IPS DF 4.7 (cell line): ENCODE measurements at regions not wholly inside any gene's neighbourhood (a gene's known extent, or its start where the extent isn't known, plus 50 kb on each side); places are given as distances from the start of the nearest gene placed in this dataset.
"Not testable (repeated sequence)": the region's sequence is repeated elsewhere in the genome, so short reads cannot be mapped to it uniquely, and the experiment has no call there.

Source experiments
- DNase-seq: peaks from one replicate; pipeline ENCODE4 v3.0.0-alpha.2; 2013; ENCODE audit warnings: low spot score; ENCODE audit errors: extremely low read depth

DNA sequence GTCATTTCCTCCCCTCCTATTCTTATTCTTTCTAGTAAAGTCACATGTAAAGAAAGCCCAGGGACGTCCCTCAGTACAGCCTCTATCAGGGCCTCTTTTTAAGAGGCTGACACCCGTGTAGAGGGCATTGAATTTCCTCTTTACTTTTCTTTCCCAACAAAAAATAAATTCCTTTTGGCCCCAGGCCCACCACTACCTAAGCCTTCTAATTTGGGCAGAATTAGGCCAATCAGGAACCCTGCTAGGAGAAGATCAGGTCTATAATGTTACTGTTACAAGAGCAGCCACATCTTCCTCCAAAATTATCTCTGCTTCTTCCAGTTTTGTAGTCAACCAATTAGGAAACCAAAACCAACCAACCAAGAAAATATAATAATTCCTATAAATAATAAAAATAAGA is 189.6 kb upstream of the NREP start:
- DNase-seq, result no peak

- DNase-seq, result no peak
These were observed 188.5 kb upstream of the NREP start for GRCh38 chr5:111945535-111945934.

DNA sequence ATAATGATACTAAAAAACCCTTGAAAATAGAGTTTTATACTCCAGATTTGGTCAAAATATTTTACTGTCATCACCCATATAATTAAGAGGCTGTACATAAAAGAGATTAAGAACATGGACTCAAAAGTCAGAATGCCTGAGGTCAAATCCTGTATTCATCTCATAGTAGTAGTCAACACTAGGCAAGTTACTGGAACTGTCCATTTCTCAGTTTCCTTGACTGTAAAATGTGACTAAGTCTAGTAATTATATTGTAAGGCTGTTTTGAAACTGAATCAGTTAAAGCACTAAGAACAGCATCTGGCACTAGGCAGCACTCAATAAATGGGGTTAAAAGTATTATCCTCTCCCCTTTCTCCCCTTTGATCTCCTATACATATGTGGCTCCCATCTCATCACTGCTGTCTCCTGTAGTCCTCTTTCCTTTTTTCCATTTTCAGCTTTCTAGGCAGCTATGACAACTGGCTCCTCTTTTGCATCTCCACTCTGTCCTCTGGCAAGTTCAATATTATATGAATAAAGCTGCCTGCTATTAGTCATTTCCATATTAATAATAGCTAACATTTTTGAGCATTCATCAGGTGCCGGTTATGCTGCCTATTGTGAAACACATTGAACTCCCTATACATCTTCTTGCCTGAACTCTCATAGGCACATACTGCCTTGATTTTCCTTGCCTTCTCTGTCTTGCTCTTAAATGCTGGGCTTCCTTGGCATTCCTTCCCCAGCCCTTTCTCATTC is 185.8 kb upstream of the NREP start:
- no peak for DNase-seq

DNA sequence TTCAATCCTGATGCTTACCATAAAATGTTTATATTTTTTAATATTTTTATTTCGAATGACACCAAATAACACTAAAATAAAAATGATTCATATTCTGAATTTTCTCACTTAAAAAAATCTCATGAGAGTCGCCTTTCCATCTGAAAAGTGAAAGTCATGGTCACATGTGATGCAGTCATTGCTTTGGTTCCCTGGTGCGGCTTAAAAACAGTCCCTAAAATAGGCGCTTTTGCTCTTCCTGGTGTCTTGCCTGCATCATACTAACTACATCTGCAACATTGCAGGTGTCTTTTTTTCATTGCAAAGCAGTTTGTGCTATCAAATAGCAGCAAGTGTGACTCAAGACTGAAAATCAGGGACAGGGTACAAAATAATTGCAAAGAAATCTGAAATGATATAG is 185.2 kb upstream of the NREP start:
- DNase-seq, result no peak

- DNase-seq, result no peak
These were observed 180.1 kb upstream of the NREP start for GRCh38 chr5:111937094-111937493.

DNA sequence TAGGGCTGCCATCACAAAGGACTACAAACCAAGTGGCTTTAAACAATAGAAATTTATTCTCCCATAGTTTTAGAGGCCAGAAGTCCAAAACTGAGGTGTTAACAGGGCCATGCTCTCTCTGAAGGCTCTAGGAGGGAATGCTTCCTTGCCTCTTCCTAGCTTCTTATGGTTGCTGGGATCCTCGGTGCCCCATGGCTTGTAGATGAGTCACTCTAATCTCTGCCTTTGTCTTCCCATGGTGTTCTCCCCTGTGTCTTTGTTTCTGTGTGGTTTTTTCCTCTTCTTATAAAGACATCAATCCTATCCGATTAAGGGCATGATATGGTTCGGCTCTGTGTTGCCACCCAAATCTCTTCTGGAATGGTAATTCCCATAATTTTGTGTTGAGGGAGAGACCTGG is 178.8 kb upstream of the NREP start:
- DNase-seq, result no peak

DNA sequence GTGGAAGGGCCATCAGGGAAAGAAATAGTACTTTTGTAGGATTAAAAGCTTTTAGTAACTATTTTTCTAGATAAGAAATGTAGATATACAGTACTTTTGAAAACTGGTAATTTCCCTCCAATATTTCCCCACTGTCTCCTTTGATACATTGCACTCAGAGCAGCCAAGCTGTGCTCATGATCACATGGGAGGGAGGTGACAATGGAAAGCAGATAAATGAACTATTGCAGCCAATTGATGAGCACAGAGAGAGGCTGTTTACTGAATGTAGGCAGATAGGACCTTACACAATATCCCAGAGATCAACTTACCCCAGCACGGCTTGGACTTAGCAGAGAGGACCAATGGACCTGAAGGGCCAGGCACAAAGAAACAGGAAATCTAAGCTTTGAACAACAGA is 178.0 kb upstream of the NREP start:
- DNase-seq, result no peak

DNA sequence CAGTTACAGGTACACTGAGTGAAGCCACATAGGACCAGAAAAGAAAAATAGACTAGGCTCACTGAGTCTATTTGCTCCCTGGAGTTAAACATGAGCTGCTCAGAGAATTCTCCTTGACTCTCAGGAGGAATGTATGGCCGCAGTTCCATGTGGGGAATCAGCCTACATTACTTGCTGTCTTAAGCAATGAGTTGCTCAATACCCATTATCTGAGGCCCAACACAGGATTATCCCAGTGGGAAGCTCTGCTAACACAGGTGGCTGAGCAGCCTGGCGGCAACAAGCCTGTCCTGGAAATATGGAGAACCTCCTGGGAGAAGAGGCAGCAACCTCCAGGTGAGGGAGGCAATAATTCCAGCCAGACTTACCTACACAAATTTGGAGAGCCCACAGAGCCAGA is 177.5 kb upstream of the NREP start:
- DNase-seq, result no peak

DNA sequence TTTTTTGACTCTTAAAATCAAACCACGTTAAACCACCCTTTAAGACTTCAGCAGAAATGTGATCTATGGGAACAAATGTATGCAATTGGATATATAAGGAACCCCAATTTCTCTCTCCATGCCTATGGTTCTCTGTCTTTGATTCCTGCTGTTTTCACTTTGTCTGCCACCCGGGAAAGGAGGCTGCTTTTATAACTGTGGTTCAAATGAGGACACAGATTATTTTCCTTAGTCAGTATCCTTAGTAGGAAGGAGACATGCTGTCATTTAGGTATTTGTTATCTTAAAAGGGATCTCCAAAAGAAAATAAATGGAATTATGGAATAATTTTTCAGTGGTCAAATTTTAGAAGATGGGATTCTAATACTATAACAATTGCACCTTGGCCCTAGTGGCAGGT is 176.1 kb upstream of the NREP start:
- no peak for DNase-seq

DNA sequence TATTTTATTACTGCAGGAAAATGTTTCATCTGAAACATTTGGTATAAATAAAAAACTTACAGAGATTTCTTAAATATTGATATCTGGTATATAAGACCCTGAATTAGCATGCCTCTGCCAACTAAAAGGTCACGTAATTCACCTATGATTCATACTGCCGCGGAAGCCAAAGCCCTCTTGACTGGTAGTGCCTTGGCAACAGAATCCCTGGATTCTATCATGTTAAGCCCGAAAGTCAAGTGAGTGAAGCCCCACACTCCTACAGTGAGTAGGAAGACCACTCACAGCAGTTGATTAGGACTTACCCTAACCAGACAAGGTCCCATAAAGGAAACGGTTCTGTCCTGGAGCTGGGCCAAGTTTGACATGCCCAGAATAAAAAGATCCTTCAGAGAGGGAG is 175.6 kb upstream of the NREP start:
- DNase-seq, result no peak

DNA sequence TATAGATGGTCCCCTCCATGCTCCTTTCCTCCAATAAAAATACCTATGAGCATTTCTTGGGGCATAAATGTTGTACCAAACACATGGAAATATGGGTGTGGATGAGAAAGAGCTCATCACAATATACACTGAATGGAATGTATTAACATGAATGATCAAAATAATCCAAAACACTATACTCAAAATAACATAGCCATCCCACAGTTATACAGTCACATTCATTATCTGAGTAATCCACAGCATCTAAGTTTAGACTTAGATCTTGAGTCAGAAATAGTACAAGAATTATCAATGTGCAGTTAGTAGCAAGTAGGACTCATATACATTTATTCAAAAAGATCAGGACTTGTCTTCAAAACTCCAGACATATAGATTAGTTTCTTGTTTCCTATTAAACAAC is 175.2 kb upstream of the NREP start:
- no peak for DNase-seq

DNA sequence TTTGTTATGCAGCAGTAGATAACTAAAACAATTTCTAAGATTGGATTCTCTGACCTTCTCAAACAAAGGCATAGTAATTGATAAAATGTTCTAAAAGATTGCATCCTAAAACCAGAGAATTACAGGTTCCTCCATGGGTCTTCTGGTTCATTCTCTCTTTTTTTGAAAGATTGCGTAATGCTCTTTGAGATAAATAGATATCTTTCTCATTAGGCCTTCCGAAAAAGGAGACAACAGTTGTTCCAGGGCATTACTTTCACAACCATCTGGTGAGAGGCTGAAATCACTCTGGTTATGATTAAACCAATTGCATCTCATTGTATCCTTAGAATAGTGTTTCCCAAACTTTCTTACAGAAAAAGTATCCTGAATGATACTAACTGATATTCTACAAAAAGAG is 174.7 kb upstream of the NREP start:
- no peak for DNase-seq

DNA sequence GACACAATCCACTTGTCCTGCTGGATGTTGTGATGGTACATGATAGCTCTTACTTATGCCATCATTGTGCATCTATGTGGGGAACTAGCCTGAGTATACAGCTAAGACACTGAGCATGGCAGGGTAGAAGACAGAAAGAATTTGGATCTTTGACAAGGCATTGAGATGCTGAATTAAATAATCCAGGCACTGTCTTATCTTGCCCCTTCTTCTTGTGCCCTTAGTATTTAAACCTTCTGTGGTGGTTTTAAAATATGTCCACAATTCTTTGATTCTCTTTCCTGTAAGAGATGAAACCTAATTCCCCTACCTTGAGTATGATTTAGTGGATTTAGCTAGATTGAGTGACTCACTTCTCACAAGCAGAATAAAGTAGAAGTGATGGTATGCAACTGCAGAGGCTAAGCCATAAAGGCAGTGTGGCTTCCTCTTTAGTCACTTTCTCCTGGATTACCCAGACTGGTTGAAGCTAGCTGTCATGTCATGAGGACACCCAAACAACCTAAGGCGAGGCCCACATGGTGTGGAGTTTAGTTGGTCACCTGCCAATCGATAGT is 174.0 kb upstream of the NREP start:
- DNase-seq, result no peak

DNA sequence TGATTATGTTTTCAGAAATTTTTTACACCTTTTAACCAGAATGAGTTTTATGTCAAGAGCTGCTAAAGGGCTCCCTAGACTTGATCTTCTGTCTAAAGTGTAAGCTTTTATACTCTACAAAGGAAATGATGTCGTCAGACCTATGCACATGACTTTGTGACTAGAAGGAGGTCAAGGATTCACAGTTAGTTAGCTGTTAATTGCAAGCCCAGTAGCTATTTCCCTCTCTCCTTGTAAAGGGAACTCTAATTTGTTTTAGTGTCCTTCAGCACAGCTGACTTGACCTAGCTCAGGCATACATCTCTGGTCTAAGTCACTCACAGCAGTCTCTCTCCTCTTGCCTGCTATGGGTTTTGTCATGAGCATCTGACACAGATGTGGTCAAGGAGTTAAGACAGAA is 173.5 kb upstream of the NREP start:
- DNase-seq, result no peak

DNA sequence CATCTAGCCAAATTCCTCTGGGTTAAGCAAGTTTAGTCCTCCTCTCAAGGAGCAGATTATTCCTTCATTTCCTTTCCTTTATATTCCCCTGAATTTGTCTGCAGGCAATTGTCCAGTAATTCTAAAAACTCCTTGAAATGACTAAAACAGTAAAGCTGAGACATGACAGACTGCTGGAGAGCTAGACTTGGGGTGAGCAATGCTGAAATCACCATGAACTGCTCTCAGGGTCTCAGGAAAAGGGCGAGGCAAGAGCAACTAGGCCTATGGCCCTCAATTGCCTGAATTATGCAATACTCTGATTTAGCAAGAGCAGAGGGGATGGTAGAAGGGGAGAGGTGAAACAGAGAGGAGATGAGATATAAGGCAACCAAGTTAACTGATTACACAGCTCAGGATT is 172.9 kb upstream of the NREP start:
- DNase-seq, result no peak

DNA sequence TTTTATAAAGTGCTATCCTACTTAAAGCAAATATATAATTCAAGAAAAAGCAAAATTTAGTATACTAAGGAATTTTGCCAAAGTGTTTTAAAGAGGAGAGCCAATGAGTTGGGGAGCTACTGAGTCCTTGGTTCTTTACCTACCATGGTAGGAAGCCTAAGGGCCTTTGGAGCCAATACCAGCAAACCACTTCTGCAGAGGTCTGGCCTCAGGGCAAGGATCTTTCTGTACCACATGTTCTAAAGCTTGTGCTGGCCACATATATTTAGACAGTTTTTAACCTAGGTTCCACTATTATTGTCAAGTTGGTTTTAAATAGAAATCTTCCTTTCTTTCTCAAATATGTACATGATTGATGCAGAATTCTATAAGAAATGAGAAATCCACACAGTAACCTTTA is 172.3 kb upstream of the NREP start:
- no peak for DNase-seq

GRCh38 chr5:111928511-111928910 is 171.5 kb upstream of the NREP start:
- DNase-seq, result no peak

- no peak for DNase-seq
These were observed 170.2 kb upstream of the NREP start for GRCh38 chr5:111927191-111927590.

- DNase-seq, result no peak
These were observed 169.0 kb upstream of the NREP start for GRCh38 chr5:111926026-111926425.

- no peak for DNase-seq
These were observed 165.3 kb upstream of the NREP start for GRCh38 chr5:111922344-111922743.

DNA sequence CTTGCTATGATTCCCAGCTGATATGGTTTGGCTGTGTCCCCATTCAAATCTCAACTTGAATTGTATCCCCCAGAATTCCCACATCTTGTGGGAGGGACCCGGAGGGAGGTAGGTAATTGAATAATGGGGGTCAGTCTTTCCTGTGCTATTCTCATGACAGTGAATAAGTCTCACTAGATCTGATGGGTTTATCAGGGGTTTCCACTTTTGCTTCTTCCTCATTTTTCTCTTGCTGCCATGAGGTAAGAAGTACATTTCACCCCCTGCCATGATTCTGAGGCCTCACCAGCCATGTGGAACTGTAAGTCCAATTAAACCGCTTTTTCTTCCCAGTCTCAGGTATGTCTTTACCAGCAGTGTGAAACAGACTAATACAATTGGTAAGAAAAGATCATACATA is 164.7 kb upstream of the NREP start:
- not testable (repeated sequence) for DNase-seq

DNA sequence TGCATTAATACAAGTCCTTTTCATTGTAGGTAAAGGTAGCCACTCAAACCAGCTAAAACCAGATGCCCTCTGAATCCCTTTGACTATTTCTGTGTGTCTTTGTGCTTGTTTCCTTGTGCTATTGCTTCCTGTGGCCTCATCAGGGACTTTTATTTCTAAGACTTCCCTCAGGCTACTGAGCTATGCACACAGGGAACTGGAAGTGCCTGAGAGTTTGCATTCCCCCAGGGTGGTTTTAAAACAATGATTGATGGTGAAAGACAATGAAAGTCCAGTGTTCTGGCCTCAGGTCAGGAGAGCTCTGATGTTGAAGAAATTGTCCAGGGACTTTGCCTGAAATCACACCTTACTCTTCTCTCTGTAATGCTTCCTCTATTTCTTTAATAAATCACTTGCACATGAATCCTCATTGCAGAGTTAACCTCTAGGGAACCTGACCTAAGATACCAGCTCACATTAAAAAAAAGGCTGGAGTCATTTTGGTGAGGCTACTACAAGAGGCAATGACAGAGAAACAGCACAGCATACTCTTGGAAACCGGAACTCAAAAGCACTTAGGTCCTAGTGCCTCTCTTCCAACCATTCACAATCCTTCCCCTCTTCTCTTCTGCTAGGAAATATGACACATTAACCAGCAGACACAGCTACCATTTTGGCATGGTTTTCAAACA is 158.1 kb upstream of the NREP start:
- DNase-seq, result no peak

DNA sequence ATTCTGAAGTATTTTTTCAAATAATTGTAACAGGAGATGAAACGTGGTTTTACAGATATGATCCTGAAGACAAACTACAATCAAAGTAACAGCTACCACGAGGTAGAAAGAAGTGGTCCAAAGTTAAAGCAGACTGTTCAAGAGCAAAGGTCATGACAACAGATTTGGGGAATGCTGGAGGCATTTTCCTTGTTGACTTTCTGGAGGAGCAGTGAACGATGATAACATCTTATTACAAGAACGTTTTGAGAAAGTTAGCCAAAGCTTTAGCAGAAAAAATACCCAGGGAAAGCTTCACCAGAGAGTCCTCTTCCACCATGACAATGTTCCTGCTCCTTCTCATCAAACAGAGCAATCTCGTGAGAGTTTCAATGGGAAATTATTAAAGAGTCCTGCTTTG is 145.4 kb upstream of the NREP start:
- no peak for DNase-seq
